AG09309 (cell line): ENCODE measurements at regions not wholly inside any gene's neighbourhood (a gene's known extent, or its start where the extent isn't known, plus 50 kb on each side); places are given as distances from the start of the nearest gene placed in this dataset.
A peak's percentile ranks its signal among the peaks of the same experiment; 100 is the strongest.

ENCODE experiments used
- DNase-seq: peaks from one replicate; pipeline ENCODE4 v3.0.0-alpha.2; 2010; ENCODE audit warnings: low read depth
- H3K4me3 ChIP-seq: 2 replicates; pipeline ENCODE4 v1.5.1; 2011; ENCODE audit warnings: mild to moderate bottlenecking, low read depth, low read length, moderate library complexity; ENCODE audit not compliant: control insufficient read depth
- TF ChIP-seq, protein P1 (sequence below): IDR thresholded peaks from 2 replicates; pipeline ENCODE4 v1.5.1; 2011; ENCODE audit warnings: mild to moderate bottlenecking, low read depth, low read length, inconsistent platforms; ENCODE audit not compliant: insufficient read depth, control insufficient read depth; ENCODE audit errors: missing control alignments

DNA sequence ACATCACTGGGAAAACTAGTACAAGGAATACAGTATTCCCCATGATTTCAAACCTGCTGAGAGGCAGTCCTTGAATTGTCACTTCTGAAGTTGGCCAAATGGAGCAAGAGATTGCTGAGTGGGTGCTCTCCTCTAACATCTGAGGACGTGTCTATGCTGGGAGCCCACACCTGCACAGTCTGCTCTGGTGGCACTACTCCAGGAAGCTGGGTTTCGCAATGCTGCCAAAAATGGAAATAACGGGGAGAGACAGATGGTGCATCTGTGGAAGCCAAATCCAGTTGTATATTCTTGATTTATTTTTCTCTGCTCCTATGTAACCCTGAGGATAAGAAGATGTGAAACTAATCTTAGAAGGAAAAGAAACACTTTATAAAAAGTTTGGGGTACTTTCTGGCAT lies 240.1 kb upstream of the CTSO start:
- no peak overlapping the region for H3K4me3 ChIP-seq
- TF ChIP-seq, protein P1, sequence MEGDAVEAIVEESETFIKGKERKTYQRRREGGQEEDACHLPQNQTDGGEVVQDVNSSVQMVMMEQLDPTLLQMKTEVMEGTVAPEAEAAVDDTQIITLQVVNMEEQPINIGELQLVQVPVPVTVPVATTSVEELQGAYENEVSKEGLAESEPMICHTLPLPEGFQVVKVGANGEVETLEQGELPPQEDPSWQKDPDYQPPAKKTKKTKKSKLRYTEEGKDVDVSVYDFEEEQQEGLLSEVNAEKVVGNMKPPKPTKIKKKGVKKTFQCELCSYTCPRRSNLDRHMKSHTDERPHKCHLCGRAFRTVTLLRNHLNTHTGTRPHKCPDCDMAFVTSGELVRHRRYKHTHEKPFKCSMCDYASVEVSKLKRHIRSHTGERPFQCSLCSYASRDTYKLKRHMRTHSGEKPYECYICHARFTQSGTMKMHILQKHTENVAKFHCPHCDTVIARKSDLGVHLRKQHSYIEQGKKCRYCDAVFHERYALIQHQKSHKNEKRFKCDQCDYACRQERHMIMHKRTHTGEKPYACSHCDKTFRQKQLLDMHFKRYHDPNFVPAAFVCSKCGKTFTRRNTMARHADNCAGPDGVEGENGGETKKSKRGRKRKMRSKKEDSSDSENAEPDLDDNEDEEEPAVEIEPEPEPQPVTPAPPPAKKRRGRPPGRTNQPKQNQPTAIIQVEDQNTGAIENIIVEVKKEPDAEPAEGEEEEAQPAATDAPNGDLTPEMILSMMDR: no peak
- DNase-seq: no peak

DNA sequence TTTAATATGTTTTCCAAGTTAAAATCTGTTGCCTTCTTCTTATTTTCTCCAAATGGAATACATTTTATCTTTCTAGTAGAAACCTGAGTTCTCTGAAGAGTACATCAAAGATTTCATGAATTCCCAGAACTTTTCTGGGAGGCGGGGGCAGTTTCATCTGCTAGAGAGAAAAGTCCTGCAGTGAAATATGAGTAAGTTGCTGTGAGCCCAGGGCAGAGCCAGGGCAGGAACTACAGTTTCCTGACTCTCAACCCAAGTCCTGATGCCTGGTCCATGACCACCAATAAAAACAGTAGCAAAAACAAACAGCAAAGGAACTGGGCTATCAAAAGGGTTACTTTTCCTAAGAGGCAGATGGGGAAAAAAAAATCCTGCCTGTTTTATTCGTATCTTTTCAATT lies 239.4 kb upstream of the CTSO start:
- DNase-seq: no peak
- TF ChIP-seq, protein P1: no peak
- H3K4me3 ChIP-seq: no peak overlapping the region

DNA sequence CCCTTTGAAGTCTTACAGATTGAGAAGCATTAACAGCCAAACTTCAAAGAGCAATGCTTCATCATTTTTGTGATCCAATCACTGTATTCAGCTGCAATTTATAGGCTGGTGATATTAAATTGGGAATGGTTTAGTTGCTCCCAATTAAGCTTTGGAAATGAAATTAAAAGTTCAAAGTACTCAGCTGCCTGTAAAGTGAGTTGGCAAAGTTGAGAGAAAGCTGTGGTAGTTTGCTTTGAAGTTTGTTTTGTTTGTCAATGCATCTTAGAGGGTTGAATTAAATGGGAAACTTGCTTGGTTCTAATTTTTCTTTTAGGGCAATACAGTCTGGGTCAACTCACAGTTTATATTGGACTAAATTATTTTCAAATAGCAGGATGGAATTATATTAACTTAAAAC lies 238.4 kb upstream of the CTSO start:
- H3K4me3 ChIP-seq: no peak overlapping the region
- DNase-seq: no peak
- TF ChIP-seq, protein P1: no peak

DNA sequence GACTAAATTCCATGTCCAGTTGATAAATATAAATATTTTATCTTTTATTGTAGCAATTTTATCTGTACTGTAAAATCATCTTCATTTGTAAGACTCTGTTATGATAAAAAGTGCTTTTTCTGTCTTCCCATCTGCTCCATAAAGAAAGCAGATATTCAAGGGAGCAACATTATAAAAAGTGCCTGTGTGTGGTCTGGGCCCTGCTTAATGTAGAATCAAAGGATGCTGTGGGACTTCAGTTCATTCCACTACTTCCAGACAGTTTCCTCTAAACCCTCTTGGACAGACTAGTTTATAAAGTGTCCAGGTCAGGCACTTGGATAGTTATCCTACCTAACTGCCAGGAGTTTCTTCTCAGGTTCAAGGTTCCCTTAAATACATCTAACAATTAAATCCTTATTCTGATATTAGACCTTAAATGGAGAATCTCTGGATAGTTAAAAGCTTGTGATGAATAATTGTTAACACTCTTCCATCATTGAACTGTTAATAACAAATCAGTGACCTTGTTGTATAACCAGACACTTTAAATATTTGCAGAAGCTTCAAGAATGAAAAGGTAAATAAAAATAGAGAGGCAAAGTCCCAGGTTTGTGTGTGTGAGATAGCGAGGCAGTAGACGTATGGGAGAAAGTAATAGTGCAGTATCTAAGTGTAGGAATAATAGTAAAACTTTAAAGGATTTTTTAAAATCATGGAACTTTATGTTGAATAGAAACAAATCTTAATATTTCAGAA lies 237.5 kb upstream of the CTSO start:
- DNase-seq: no peak
- H3K4me3 ChIP-seq: no peak overlapping the region
- TF ChIP-seq, protein P1: no peak

DNA sequence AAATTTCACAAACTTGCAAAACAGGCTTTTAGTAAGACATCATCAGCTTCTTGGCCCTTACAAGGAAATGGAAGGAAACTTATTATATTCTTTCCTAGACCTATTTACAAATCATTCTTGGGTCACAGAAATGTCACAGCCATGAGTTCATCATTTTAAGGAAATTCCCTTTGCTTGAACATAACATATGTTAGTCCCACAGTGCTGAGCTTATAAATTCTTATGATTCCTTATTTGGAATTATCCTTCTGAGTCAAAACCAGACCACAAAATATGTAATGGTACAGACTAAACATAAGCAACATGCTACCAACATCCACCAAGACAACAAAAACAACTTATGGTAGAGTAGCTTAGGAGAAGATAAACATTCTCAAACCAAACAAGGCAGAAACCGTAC lies 236.9 kb upstream of the CTSO start:
- TF ChIP-seq, protein P1: no peak
- peak; percentile 20 for DNase-seq
- no peak overlapping the region for H3K4me3 ChIP-seq

DNA sequence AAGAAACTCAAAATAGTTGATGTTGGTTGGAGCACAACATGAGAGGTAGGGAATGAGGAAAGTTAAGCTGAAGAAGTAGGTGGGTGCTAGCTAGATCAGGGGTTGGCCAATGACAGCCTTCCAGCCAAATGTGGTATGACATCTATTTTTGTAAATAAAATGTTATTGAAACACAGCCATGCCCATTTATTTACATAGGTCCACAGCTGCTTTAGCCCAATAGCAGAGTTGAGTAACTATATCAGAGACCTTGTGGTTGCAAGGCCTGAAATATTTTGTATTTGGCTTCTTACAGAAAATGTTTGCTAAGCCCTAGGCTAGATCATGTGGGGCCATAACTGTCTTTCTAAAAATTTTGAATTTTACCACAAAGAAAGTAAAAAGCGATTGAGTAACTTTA lies 234.9 kb upstream of the CTSO start:
- no peak for DNase-seq
- TF ChIP-seq, protein P1: no peak
- no peak overlapping the region for H3K4me3 ChIP-seq
